HepG2 (cell line): ENCODE measurements at regions not wholly inside any gene's neighbourhood (a gene's known extent, or its start where the extent isn't known, plus 50 kb on each side); places are given as distances from the start of the nearest gene placed in this dataset.

Experiments
- ATAC-seq: fragments of 200-7000 bp; cut with Tn5 transposase; 3 replicates; pipeline ENCODE4 v1.9.1; 2020; ENCODE audit warnings: mild to moderate bottlenecking, moderate library complexity
- BruUV-seq: library from RNA; stranded (reverse); fragments of 400-500 nt; replicated peaks from 2 replicates; lab custom pipeline; 2021; lab: Mats Ljungman, UMichigan
- CTCF ChIA-PET: fragments of 300-600 bp; formaldehyde crosslinking; extraction: SDS; loops from one replicate; lab custom pipeline; 2021; ENCODE audit warnings: low total read pairs, inconsistent platforms, low intra/inter-chr PET ratio; lab: Yijun Ruan, JAX
- POLR2A ChIA-PET: fragments of 350-600 bp; sonication (Branson Sonifier 250); formaldehyde crosslinking; loops from one replicate; lab custom pipeline; 2020; ENCODE audit warnings: antibody characterized with exemption, inconsistent platforms; lab: Yijun Ruan, JAX
- DNase-seq: peaks from one replicate; pipeline ENCODE4 v3.0.0-alpha.2; 2015; ENCODE audit warnings: low spot score
- FAIRE-seq: peaks from 3 replicates; lab custom pipeline; 2011; peaks lifted over from hg19 to GRCh38; lab: Jason Lieb, UNC
- H2AFZ ChIP-seq: one replicate; pipeline ENCODE4 v1.6.1; 2011; ENCODE audit warnings: low read length, inconsistent platforms
- H3K27ac ChIP-seq: fragments of 300-600 bp; 3 replicates; pipeline ENCODE4 v1.8.0; 2011; ENCODE audit warnings: mixed run types, mild to moderate bottlenecking, mixed read lengths, low read length, inconsistent platforms; ENCODE audit not compliant: insufficient read depth; ENCODE audit errors: extremely low read length
- H3K27me3 ChIP-seq, 2 experiments: fragments of 200-600 bp in 1 of 2; 2 replicates in 1 of 2; 3 replicates in 1 of 2; pipeline versions ENCODE4 v1.6.0 to v1.8.0; 2011; ENCODE audit warnings: low read length in 2 of 2, mild to moderate bottlenecking in 2 of 2, moderate library complexity in 2 of 2, inconsistent platforms in 1 of 2; ENCODE audit not compliant: insufficient read depth in 2 of 2, control insufficient read depth in 1 of 2
- H3K36me3 ChIP-seq, 2 experiments: fragments of 200-600 bp in 1 of 2; replicated peaks in 1 of 2; 2 replicates in 1 of 2; 3 replicates in 1 of 2; pipeline versions ENCODE4 v1.5.1 to v1.8.0; 2011; ENCODE audit warnings: low read length in 2 of 2, inconsistent platforms in 1 of 2; ENCODE audit not compliant: insufficient read depth in 2 of 2, control insufficient read depth in 1 of 2
- H3K4me1 ChIP-seq: 2 replicates; pipeline ENCODE4 v1.5.1; 2012; ENCODE audit warnings: low read length, inconsistent platforms; ENCODE audit not compliant: insufficient read depth
- H3K4me2 ChIP-seq: 2 replicates; pipeline ENCODE4 v1.6.0; 2011; ENCODE audit warnings: low read depth, low read length, inconsistent platforms
- H3K4me3 ChIP-seq, 3 experiments: fragments of 200-600 bp in 1 of 3; sonication (generic), shearing (Covaris generic) in 1 of 3; replicated peaks in 1 of 3; 2 replicates each; pipeline ENCODE4 v1.5.1; 2011 to 2016; ENCODE audit warnings: low read length in 3 of 3, inconsistent platforms in 2 of 3, low read depth in 2 of 3, mild to moderate bottlenecking in 2 of 3, control low read depth in 1 of 3, mixed read lengths in 1 of 3; ENCODE audit not compliant: insufficient read depth in 1 of 3
- H3K79me2 ChIP-seq: one replicate; pipeline ENCODE4 v1.6.1; 2011; ENCODE audit warnings: low read length, inconsistent platforms; ENCODE audit not compliant: insufficient read depth
- H3K9ac ChIP-seq: 2 replicates; pipeline ENCODE4 v1.6.0; 2011; ENCODE audit warnings: mild to moderate bottlenecking, low read depth, low read length, inconsistent platforms; ENCODE audit not compliant: insufficient read depth
- H3K9me3 ChIP-seq: 2 replicates; pipeline ENCODE4 v1.5.1; 2012; ENCODE audit warnings: mild to moderate bottlenecking, low read length
- H4K20me1 ChIP-seq: 2 replicates; pipeline ENCODE4 v1.6.0; 2011; ENCODE audit warnings: inconsistent platforms, mild to moderate bottlenecking, low read length, moderate library complexity; ENCODE audit not compliant: insufficient read depth
- DNMT3B ChIP-seq: conservative IDR thresholded peaks from 2 replicates; pipeline ENCODE4 v1.6.1; 2016; ENCODE audit warnings: missing biosample characterization, control low read depth
- SAFB2 ChIP-seq: sonication (generic); formaldehyde crosslinking; IDR thresholded peaks from 2 replicates; pipeline ENCODE4 v1.5.1; 2020; ENCODE audit warnings: missing genetic modification reagents, low read depth, mild to moderate bottlenecking, borderline replicate concordance
- TBP ChIP-seq: sonication (generic); formaldehyde crosslinking; IDR thresholded peaks from 2 replicates; pipeline ENCODE4 v1.5.0; 2020; ENCODE audit warnings: missing genetic modification reagents
- U2AF1 ChIP-seq: fragments of 200-400 bp; formaldehyde crosslinking; optimal IDR thresholded peaks from 2 replicates; pipeline ENCODE3; 2017; ENCODE audit warnings: mild to moderate bottlenecking, low read depth, low read length
- ZNF143 ChIP-seq: sonication (generic); formaldehyde crosslinking; IDR thresholded peaks from 2 replicates; pipeline ENCODE4 v1.4.0; 2020; ENCODE audit warnings: missing genetic modification reagents
- WGBS: methylation state at CpG from one replicate; pipeline ENCODE4 v1.1.6; 2017; ENCODE audit warnings: low lambda C conversion rate; 5-methylcytosine and 5-hydroxymethylcytosine counted together
- in situ Hi-C: cut with HindIII; loops from 2 replicates; pipeline ENCODE4 v1.10.0; 2017; ENCODE audit warnings: low pct_unique_long_range_greater_than_20kb; ENCODE audit not compliant: extremely low pct_ligation_motif_present
- intact Hi-C: fragments of 100-400 bp; cut with micrococcal nuclease; formaldehyde crosslinking; loops from one replicate; pipeline ENCODE4 v1.10.0; 2022; ENCODE audit not compliant: unreplicated experiment
- TF ChIP-seq, protein P1 (sequence below), 2 experiments: fragments of 450-650 bp in 1 of 2; sonication (generic) in 1 of 2; formaldehyde crosslinking; IDR thresholded peaks; 2 replicates each; pipeline versions ENCODE4 v1.5.0 to v1.8.0; 2020 to 2022; ENCODE audit warnings: mild to moderate bottlenecking in 1 of 2, missing genetic modification reagents in 1 of 2
- TF ChIP-seq, protein P2 (sequence below): IDR thresholded peaks from 2 replicates; pipeline ENCODE4 v1.6.1; 2016; ENCODE audit warnings: low read depth
- TF ChIP-seq, protein P3 (sequence below): sonication (generic); formaldehyde crosslinking; IDR thresholded peaks from 2 replicates; pipeline ENCODE4 v1.8.0; 2022; ENCODE audit warnings: mild to moderate bottlenecking, missing genetic modification reagents; ENCODE audit not compliant: insufficient replicate concordance
- TF ChIP-seq, protein P4 (sequence below): sonication (generic); formaldehyde crosslinking; IDR thresholded peaks from 2 replicates; pipeline ENCODE4 v1.4.0; 2020; ENCODE audit warnings: missing genetic modification reagents
- TF ChIP-seq, protein P5 (sequence below): sonication (generic); formaldehyde crosslinking; IDR thresholded peaks from 2 replicates; pipeline ENCODE4 v1.4.0; 2020; ENCODE audit warnings: missing genetic modification reagents, mild to moderate bottlenecking, borderline replicate concordance
- TF ChIP-seq, protein P6 (sequence below): sonication (generic); formaldehyde crosslinking; IDR thresholded peaks from 2 replicates; pipeline ENCODE4 v1.4.0; 2020; ENCODE audit warnings: mild to moderate bottlenecking, low read depth, missing genetic modification reagents

DNA sequence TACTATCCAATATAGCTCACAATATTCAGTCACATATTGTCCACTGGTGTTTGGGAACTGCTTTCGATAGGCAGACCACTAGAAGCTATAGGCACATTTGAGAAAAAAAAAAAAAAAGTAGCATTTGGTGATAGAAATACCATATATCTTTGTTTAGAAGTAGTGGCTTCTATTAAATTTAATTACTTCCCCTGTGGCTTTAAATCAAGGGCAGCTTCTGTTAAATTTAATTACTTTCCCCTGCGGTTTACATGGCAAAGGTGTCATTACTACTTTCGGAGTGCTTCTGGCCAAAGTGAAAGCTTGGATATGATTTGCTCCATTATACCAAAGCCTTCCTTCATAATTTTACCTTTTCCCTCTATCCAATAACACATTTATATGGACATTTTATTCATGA, 229.9 kb downstream of the TTLL7 start:
- FAIRE-seq (no peak), ATAC-seq (no peak), DNase-seq (no peak)
- POLR2A ChIA-PET: no interaction called here
- no peaks in the 10 kb centered on the region for H4K20me1 ChIP-seq
- CTCF ChIA-PET: no interaction called here
- intact Hi-C loops: no loop called here
- no peak overlapping the region for H2AFZ ChIP-seq
- H3K79me2 ChIP-seq: no peaks in the 10 kb centered on the region
- in situ Hi-C loops: no loop called here
- H3K36me3 ChIP-seq: no peaks in the 10 kb centered on the region
- no peak overlapping the region for H3K9ac ChIP-seq
- WGBS: 84% methylated on average over 3 of the region's 3 CpGs
- H3K4me1 ChIP-seq: peaks cover 26% of the 10 kb centered on the region
- BruUV-seq: no TSS peak
- no peaks in the 10 kb centered on the region for H3K27me3 ChIP-seq
- peaks cover 16% of the 10 kb centered on the region for H3K9me3 ChIP-seq
- no peak overlapping the region for H3K27ac ChIP-seq
- H3K4me3 ChIP-seq: no peak overlapping the region
- H3K4me2 ChIP-seq: no peak overlapping the region
- TF ChIP-seq, protein P1, sequence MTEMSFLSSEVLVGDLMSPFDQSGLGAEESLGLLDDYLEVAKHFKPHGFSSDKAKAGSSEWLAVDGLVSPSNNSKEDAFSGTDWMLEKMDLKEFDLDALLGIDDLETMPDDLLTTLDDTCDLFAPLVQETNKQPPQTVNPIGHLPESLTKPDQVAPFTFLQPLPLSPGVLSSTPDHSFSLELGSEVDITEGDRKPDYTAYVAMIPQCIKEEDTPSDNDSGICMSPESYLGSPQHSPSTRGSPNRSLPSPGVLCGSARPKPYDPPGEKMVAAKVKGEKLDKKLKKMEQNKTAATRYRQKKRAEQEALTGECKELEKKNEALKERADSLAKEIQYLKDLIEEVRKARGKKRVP (CRISPR knock-in tag; IDR thresholded peaks at IDR 0.05): no peak
- TF ChIP-seq, protein P2, sequence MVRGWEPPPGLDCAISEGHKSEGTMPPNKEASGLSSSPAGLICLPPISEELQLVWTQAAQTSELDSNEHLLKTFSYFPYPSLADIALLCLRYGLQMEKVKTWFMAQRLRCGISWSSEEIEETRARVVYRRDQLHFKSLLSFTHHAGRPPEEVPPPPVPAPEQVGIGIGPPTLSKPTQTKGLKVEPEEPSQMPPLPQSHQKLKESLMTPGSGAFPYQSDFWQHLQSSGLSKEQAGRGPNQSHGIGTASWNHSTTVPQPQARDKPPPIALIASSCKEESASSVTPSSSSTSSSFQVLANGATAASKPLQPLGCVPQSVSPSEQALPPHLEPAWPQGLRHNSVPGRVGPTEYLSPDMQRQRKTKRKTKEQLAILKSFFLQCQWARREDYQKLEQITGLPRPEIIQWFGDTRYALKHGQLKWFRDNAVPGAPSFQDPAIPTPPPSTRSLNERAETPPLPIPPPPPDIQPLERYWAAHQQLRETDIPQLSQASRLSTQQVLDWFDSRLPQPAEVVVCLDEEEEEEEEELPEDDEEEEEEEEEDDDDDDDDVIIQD (CRISPR knock-in tag): no peak
- TF ChIP-seq TBP (CRISPR knock-in tag) (no peak), U2AF1 (no peak), SAFB2 (no peak), ZNF143 (CRISPR knock-in tag) (no peak), DNMT3B (no peak)
- TF ChIP-seq, protein P3, sequence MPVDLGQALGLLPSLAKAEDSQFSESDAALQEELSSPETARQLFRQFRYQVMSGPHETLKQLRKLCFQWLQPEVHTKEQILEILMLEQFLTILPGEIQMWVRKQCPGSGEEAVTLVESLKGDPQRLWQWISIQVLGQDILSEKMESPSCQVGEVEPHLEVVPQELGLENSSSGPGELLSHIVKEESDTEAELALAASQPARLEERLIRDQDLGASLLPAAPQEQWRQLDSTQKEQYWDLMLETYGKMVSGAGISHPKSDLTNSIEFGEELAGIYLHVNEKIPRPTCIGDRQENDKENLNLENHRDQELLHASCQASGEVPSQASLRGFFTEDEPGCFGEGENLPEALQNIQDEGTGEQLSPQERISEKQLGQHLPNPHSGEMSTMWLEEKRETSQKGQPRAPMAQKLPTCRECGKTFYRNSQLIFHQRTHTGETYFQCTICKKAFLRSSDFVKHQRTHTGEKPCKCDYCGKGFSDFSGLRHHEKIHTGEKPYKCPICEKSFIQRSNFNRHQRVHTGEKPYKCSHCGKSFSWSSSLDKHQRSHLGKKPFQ (CRISPR knock-in tag): no peak
- TF ChIP-seq, protein P4, sequence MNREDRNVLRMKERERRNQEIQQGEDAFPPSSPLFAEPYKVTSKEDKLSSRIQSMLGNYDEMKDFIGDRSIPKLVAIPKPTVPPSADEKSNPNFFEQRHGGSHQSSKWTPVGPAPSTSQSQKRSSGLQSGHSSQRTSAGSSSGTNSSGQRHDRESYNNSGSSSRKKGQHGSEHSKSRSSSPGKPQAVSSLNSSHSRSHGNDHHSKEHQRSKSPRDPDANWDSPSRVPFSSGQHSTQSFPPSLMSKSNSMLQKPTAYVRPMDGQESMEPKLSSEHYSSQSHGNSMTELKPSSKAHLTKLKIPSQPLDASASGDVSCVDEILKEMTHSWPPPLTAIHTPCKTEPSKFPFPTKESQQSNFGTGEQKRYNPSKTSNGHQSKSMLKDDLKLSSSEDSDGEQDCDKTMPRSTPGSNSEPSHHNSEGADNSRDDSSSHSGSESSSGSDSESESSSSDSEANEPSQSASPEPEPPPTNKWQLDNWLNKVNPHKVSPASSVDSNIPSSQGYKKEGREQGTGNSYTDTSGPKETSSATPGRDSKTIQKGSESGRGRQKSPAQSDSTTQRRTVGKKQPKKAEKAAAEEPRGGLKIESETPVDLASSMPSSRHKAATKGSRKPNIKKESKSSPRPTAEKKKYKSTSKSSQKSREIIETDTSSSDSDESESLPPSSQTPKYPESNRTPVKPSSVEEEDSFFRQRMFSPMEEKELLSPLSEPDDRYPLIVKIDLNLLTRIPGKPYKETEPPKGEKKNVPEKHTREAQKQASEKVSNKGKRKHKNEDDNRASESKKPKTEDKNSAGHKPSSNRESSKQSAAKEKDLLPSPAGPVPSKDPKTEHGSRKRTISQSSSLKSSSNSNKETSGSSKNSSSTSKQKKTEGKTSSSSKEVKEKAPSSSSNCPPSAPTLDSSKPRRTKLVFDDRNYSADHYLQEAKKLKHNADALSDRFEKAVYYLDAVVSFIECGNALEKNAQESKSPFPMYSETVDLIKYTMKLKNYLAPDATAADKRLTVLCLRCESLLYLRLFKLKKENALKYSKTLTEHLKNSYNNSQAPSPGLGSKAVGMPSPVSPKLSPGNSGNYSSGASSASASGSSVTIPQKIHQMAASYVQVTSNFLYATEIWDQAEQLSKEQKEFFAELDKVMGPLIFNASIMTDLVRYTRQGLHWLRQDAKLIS: no peak
- TF ChIP-seq, protein P5, sequence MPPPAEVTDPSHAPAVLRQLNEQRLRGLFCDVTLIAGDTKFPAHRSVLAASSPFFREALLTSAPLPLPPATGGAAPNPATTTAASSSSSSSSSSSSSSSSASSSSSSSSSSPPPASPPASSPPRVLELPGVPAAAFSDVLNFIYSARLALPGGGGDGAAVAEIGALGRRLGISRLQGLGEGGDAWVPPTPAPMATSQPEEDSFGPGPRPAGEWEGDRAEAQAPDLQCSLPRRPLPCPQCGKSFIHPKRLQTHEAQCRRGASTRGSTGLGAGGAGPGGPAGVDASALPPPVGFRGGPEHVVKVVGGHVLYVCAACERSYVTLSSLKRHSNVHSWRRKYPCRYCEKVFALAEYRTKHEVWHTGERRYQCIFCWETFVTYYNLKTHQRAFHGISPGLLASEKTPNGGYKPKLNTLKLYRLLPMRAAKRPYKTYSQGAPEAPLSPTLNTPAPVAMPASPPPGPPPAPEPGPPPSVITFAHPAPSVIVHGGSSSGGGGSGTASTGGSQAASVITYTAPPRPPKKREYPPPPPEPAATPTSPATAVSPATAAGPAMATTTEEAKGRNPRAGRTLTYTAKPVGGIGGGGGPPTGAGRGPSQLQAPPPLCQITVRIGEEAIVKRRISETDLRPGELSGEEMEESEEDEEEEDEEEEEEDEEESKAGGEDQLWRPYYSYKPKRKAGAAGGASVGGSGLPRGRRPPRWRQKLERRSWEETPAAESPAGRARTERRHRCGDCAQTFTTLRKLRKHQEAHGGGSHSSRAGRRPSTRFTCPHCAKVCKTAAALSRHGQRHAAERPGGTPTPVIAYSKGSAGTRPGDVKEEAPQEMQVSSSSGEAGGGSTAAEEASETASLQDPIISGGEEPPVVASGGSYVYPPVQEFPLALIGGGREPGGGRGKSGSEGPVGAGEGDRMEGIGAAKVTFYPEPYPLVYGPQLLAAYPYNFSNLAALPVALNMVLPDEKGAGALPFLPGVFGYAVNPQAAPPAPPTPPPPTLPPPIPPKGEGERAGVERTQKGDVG (CRISPR knock-in tag): no peak
- TF ChIP-seq, protein P6, sequence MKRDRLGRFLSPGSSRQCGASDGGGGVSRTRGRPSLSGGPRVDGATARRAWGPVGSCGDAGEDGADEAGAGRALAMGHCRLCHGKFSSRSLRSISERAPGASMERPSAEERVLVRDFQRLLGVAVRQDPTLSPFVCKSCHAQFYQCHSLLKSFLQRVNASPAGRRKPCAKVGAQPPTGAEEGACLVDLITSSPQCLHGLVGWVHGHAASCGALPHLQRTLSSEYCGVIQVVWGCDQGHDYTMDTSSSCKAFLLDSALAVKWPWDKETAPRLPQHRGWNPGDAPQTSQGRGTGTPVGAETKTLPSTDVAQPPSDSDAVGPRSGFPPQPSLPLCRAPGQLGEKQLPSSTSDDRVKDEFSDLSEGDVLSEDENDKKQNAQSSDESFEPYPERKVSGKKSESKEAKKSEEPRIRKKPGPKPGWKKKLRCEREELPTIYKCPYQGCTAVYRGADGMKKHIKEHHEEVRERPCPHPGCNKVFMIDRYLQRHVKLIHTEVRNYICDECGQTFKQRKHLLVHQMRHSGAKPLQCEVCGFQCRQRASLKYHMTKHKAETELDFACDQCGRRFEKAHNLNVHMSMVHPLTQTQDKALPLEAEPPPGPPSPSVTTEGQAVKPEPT (CRISPR knock-in tag): no peak
